Osteocyte (in vitro differentiated cells): ENCODE measurements at regions not wholly inside any gene's neighbourhood (a gene's known extent, or its start where the extent isn't known, plus 50 kb on each side); places are given as distances from the start of the nearest gene placed in this dataset.

Experiments
- DNase-seq: peaks from one replicate; pipeline ENCODE4 v3.0.0; 2021; ENCODE audit warnings: mixed read lengths; ENCODE audit not compliant: unreplicated experiment; ENCODE audit errors: extremely low spot score
- H3K27ac Mint-ChIP-seq: one replicate; pipeline ENCODE4 v1.8.0; 2021; ENCODE audit warnings: mild to moderate bottlenecking, mixed read lengths; ENCODE audit not compliant: unreplicated experiment
- H3K27me3 Mint-ChIP-seq: one replicate; pipeline ENCODE4 v1.8.0; 2021; ENCODE audit warnings: mixed read lengths; ENCODE audit not compliant: unreplicated experiment
- H3K36me3 Mint-ChIP-seq: one replicate; pipeline ENCODE4 v1.8.0; 2021; ENCODE audit warnings: mixed read lengths; ENCODE audit not compliant: unreplicated experiment
- H3K4me1 Mint-ChIP-seq: one replicate; pipeline ENCODE4 v1.8.0; 2021; ENCODE audit warnings: mixed read lengths; ENCODE audit not compliant: unreplicated experiment
- H3K4me3 Mint-ChIP-seq: one replicate; pipeline ENCODE4 v1.8.0; 2021; ENCODE audit warnings: mild to moderate bottlenecking, moderate library complexity, mixed read lengths; ENCODE audit not compliant: unreplicated experiment
- H3K9me3 Mint-ChIP-seq: one replicate; pipeline ENCODE4 v1.8.0; 2021; ENCODE audit warnings: mixed read lengths; ENCODE audit not compliant: unreplicated experiment
- CTCF ChIP-seq: fragments of 200-600 bp; sonication (generic); IDR thresholded peaks from 2 replicates; pipeline ENCODE4 v1.5.0; 2021; ENCODE audit warnings: antibody characterized with exemption, mild to moderate bottlenecking, moderate library complexity

DNA sequence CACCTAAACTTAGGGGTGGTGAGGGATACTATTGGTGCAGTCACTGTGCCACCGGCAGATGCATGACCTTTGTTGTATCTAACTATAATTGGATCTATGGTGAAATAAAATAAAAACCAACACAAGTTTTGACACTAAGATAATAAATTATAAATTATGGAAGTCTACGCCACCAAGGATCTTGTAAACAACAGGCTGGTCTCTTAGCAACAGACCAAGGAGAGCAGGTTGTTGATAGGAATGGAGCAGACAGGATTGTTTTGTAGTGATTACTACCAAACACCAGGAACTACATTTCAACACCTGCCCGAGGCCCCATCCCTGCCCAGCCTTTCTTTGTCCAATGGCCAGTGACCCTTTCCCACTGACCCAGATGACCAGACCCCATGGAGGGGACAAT, 1178.0 kb downstream of the VRK1 start:
- DNase-seq, result no peak
- H3K4me3 Mint-ChIP-seq, result no peak overlapping the region
- no peaks in the 10 kb centered on the region for H3K4me1 Mint-ChIP-seq
- H3K27ac Mint-ChIP-seq, result no peak overlapping the region
- no peak for TF ChIP-seq CTCF
- peaks cover 30% of the 10 kb centered on the region for H3K9me3 Mint-ChIP-seq
- H3K27me3 Mint-ChIP-seq, result no peaks in the 10 kb centered on the region
- H3K36me3 Mint-ChIP-seq, result no peaks in the 10 kb centered on the region

GRCh38 chr14:97975962-97976361, 1178.8 kb downstream of the VRK1 start:
- DNase-seq, result no peak
- H3K27ac Mint-ChIP-seq, result no peak overlapping the region
- H3K4me1 Mint-ChIP-seq, result no peaks in the 10 kb centered on the region
- no peak overlapping the region for H3K4me3 Mint-ChIP-seq
- no peaks in the 10 kb centered on the region for H3K27me3 Mint-ChIP-seq
- H3K36me3 Mint-ChIP-seq, result no peaks in the 10 kb centered on the region
- H3K9me3 Mint-ChIP-seq, result peaks cover 28% of the 10 kb centered on the region
- no peak for TF ChIP-seq CTCF

- no peak for DNase-seq
- peaks cover 31% of the 10 kb centered on the region for H3K9me3 Mint-ChIP-seq
- H3K4me1 Mint-ChIP-seq, result no peaks in the 10 kb centered on the region
- no peak overlapping the region for H3K27ac Mint-ChIP-seq
- H3K4me3 Mint-ChIP-seq, result no peak overlapping the region
- no peaks in the 10 kb centered on the region for H3K36me3 Mint-ChIP-seq
- H3K27me3 Mint-ChIP-seq, result no peaks in the 10 kb centered on the region
- TF ChIP-seq CTCF, result no peak
These were observed 1179.7 kb downstream of the VRK1 start for GRCh38 chr14:97976861-97977260.

DNA sequence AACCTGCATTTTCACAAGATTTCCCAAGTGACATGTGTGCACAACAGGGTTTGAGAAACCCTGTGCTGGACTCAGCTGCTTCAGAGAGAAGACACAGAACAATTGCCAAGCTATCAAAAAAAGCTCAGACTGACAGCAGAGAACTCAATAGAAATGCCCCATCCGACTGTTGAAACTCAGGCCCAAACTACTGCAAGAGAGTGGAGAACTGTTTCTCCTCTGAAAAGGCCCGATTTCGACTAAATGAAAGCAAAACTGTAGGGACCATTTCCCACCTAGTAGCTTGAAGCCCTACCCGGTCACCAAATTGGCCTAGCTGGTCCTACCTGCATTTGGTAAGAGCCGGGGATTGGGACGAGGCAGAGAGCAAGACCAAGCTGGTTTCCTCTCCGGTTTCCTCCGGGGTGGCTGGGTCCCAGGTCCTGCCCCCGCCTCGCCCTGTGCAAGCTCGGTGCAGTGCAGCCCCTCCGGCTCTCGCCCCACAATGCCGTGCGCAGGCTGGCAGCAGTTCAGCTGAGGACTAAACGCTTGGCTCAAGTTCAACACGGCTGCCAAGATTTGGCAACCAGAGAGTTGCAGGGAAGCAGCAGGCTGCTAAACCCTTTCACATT, 1180.6 kb downstream of the VRK1 start:
- Mint-ChIP-seq H3K4me1 (no peaks in the 10 kb centered on the region), H3K27ac (no peak overlapping the region), H3K36me3 (no peaks in the 10 kb centered on the region), H3K4me3 (no peak overlapping the region), H3K9me3 (peaks cover 34% of the 10 kb centered on the region), H3K27me3 (no peaks in the 10 kb centered on the region)
- no peak for TF ChIP-seq CTCF
- no peak for DNase-seq

GRCh38 chr14:97978341-97978740, 1181.2 kb downstream of the VRK1 start:
- H3K36me3 Mint-ChIP-seq, result no peaks in the 10 kb centered on the region
- no peaks in the 10 kb centered on the region for H3K4me1 Mint-ChIP-seq
- no peak for TF ChIP-seq CTCF
- H3K9me3 Mint-ChIP-seq, result peaks cover 39% of the 10 kb centered on the region
- no peak overlapping the region for H3K4me3 Mint-ChIP-seq
- no peaks in the 10 kb centered on the region for H3K27me3 Mint-ChIP-seq
- no peak overlapping the region for H3K27ac Mint-ChIP-seq
- DNase-seq, result no peak
